ENCODE measurements at regions not wholly inside any gene's neighbourhood (a gene's known extent, or its start where the extent isn't known, plus 50 kb on each side); places are given as distances from the start of the nearest gene placed in this dataset.

GRCh38 chr12:115398311-115398781 lies 714.4 kb upstream of the TBX3 start:
- Mint-ChIP-seq H3K27ac (no peak overlapping the region), H3K9me3 (peaks cover 30 to 42% of the 10 kb centered on the region in 2 donors), H3K36me3 (peaks cover 0 to 5% of the 10 kb centered on the region in 2 donors)
- no peak for ATAC-seq
- DNase-seq (ENCODE audit: low spot score in 2 of 2): no peak

GRCh38 chr12:115396567-115396966 lies 712.6 kb upstream of the TBX3 start:
- DNase-seq (ENCODE audit: low spot score in 2 of 2): no peak
- no peak for ATAC-seq
- peaks cover 27 to 35% of the 10 kb centered on the region in 2 donors for H3K9me3 Mint-ChIP-seq
- no peak overlapping the region for H3K27ac Mint-ChIP-seq
- H3K36me3 Mint-ChIP-seq: peaks cover 0 to 5% of the 10 kb centered on the region in 2 donors

- peaks cover 0 to 16% of the 10 kb centered on the region in 2 donors for H3K36me3 Mint-ChIP-seq
- no peak for ATAC-seq
- H3K9me3 Mint-ChIP-seq: peaks cover 34 to 40% of the 10 kb centered on the region in 2 donors
- no peak overlapping the region for H3K27ac Mint-ChIP-seq
- no peak for DNase-seq (ENCODE audit: low spot score in 2 of 2)
Measured at GRCh38 chr12:115394496-115395220, 710.7 kb upstream of the TBX3 start.

GRCh38 chr12:115388139-115388538 lies 704.2 kb upstream of the TBX3 start:
- Mint-ChIP-seq H3K9me3 (peaks cover 14 to 18% of the 10 kb centered on the region in 2 donors), H3K36me3 (peaks cover 0 to 11% of the 10 kb centered on the region in 2 donors), H3K27ac (no peak overlapping the region)
- ATAC-seq (no peak), DNase-seq (ENCODE audit: low spot score in 2 of 2) (no peak)

GRCh38 chr12:115387467-115387901 lies 703.5 kb upstream of the TBX3 start:
- no peak overlapping the region for H3K27ac Mint-ChIP-seq
- no peak for ATAC-seq
- DNase-seq (ENCODE audit: low spot score in 2 of 2): no peak
- peaks cover 0 to 11% of the 10 kb centered on the region in 2 donors for H3K36me3 Mint-ChIP-seq
- peaks cover 14 to 18% of the 10 kb centered on the region in 2 donors for H3K9me3 Mint-ChIP-seq

GRCh38 chr12:115386946-115387345 lies 703.0 kb upstream of the TBX3 start:
- no peak for DNase-seq (ENCODE audit: low spot score in 2 of 2)
- ATAC-seq: no peak
- H3K9me3 Mint-ChIP-seq: peaks cover 16 to 18% of the 10 kb centered on the region in 2 donors
- no peak overlapping the region for H3K27ac Mint-ChIP-seq
- H3K36me3 Mint-ChIP-seq: peaks cover 0 to 11% of the 10 kb centered on the region in 2 donors

- peaks cover 10 to 16% of the 10 kb centered on the region in 2 donors for H3K9me3 Mint-ChIP-seq
- DNase-seq (ENCODE audit: low spot score in 2 of 2) (no peak), ATAC-seq (no peak)
- H3K36me3 Mint-ChIP-seq: peaks cover 0 to 1% of the 10 kb centered on the region in 2 donors
- H3K27ac Mint-ChIP-seq: no peak overlapping the region
Measured at GRCh38 chr12:115385141-115385540, 701.2 kb upstream of the TBX3 start.

GRCh38 chr12:115384391-115384790 lies 700.4 kb upstream of the TBX3 start:
- no peak for ATAC-seq
- no peak for DNase-seq (ENCODE audit: low spot score in 2 of 2)
- Mint-ChIP-seq H3K27ac (no peak overlapping the region), H3K9me3 (peaks cover 10 to 16% of the 10 kb centered on the region in 2 donors), H3K36me3 (no peaks in the 10 kb centered on the region)

GRCh38 chr12:115383668-115384067 lies 699.7 kb upstream of the TBX3 start:
- Mint-ChIP-seq H3K27ac (no peak overlapping the region), H3K36me3 (no peaks in the 10 kb centered on the region), H3K9me3 (peaks cover 10 to 14% of the 10 kb centered on the region in 2 donors)
- DNase-seq (ENCODE audit: low spot score in 2 of 2) (no peak), ATAC-seq (no peak)

GRCh38 chr12:115382681-115383080 lies 698.7 kb upstream of the TBX3 start:
- DNase-seq (ENCODE audit: low spot score in 2 of 2): no peak
- H3K9me3 Mint-ChIP-seq: peaks cover 10 to 11% of the 10 kb centered on the region in 2 donors
- ATAC-seq: no peak
- no peak overlapping the region for H3K27ac Mint-ChIP-seq
- H3K36me3 Mint-ChIP-seq: no peaks in the 10 kb centered on the region

- DNase-seq (ENCODE audit: low spot score in 2 of 2) (no peak), ATAC-seq (no peak)
- H3K27ac Mint-ChIP-seq: no peak overlapping the region
- H3K9me3 Mint-ChIP-seq: peaks cover 4 to 5% of the 10 kb centered on the region in 2 donors
- no peaks in the 10 kb centered on the region for H3K36me3 Mint-ChIP-seq
Measured at GRCh38 chr12:115380546-115381120, 696.7 kb upstream of the TBX3 start.

- Mint-ChIP-seq H3K27ac (no peak overlapping the region), H3K9me3 (peaks cover 22 to 23% of the 10 kb centered on the region in 2 donors), H3K36me3 (peaks cover 0 to 6% of the 10 kb centered on the region in 2 donors)
- ATAC-seq (no peak), DNase-seq (ENCODE audit: low spot score in 2 of 2) (no peak)
Measured at GRCh38 chr12:115378291-115378690, 694.3 kb upstream of the TBX3 start.

- Mint-ChIP-seq H3K36me3 (peaks cover 0 to 6% of the 10 kb centered on the region in 2 donors), H3K9me3 (peaks cover 22 to 23% of the 10 kb centered on the region in 2 donors), H3K27ac (no peak overlapping the region)
- no peak for DNase-seq (ENCODE audit: low spot score in 2 of 2)
- no peak for ATAC-seq
Measured at GRCh38 chr12:115377779-115378178, 693.8 kb upstream of the TBX3 start.

GRCh38 chr12:115377230-115377629 lies 693.3 kb upstream of the TBX3 start:
- DNase-seq (ENCODE audit: low spot score in 2 of 2) (no peak), ATAC-seq (no peak)
- Mint-ChIP-seq H3K27ac (no peak overlapping the region), H3K9me3 (peaks cover 23 to 27% of the 10 kb centered on the region in 2 donors), H3K36me3 (peaks cover 5 to 6% of the 10 kb centered on the region in 2 donors)

GRCh38 chr12:115375186-115375991 lies 691.4 kb upstream of the TBX3 start:
- ATAC-seq (peak in 1 of 2 donors; percentile 85), DNase-seq (ENCODE audit: low spot score in 2 of 2) (no peak)
- H3K27ac Mint-ChIP-seq: peak overlapping the region in 1 of 2 donors; percentile 26
- peaks cover 20 to 26% of the 10 kb centered on the region in 2 donors for H3K9me3 Mint-ChIP-seq
- H3K36me3 Mint-ChIP-seq: peaks cover 6 to 9% of the 10 kb centered on the region in 2 donors

- peaks cover 6 to 9% of the 10 kb centered on the region in 2 donors for H3K36me3 Mint-ChIP-seq
- H3K27ac Mint-ChIP-seq: no peak overlapping the region
- H3K9me3 Mint-ChIP-seq: peaks cover 20 to 30% of the 10 kb centered on the region in 2 donors
- DNase-seq (ENCODE audit: low spot score in 2 of 2) (no peak), ATAC-seq (no peak)
Measured at GRCh38 chr12:115374480-115375185, 690.7 kb upstream of the TBX3 start.

Measured in activated naive CD4-positive, alpha-beta T cell treated with anti-CD3 and anti-CD28 coated beads, Interleukin-2, amount 50 U/mL, for 72 hours (primary cell).